HEK293T (cell line): ENCODE measurements at regions not wholly inside any gene's neighbourhood (a gene's known extent, or its start where the extent isn't known, plus 50 kb on each side); places are given as distances from the start of the nearest gene placed in this dataset.

Experiments
- ELF4 ChIP-seq: fragments of 450-650 bp; IDR thresholded peaks from 2 replicates; pipeline ENCODE4 v1.6.1; 2017; ENCODE audit warnings: antibody characterized with exemption
- FOXK2 ChIP-seq: fragments of 450-650 bp; IDR thresholded peaks from 2 replicates; pipeline ENCODE4 v1.6.1; 2016; ENCODE audit warnings: mild to moderate bottlenecking
- FOXM1 ChIP-seq: fragments of 450-650 bp; IDR thresholded peaks from 2 replicates; pipeline ENCODE4 v1.6.1; 2017; ENCODE audit warnings: mild to moderate bottlenecking, borderline replicate concordance
- SP1 ChIP-seq: fragments of 450-650 bp; IDR thresholded peaks from 2 replicates; pipeline ENCODE4 v1.6.1; 2017

- TF ChIP-seq FOXK2 (no peak), SP1 (no peak), FOXM1 (no peak), ELF4 (no peak)
These were observed 760.6 kb upstream of the CHAC2 start for GRCh38 chr2:53006980-53007379.
